ENCODE measurements at regions not wholly inside any gene's neighbourhood (a gene's known extent, or its start where the extent isn't known, plus 50 kb on each side); places are given as distances from the start of the nearest gene placed in this dataset.

DNA sequence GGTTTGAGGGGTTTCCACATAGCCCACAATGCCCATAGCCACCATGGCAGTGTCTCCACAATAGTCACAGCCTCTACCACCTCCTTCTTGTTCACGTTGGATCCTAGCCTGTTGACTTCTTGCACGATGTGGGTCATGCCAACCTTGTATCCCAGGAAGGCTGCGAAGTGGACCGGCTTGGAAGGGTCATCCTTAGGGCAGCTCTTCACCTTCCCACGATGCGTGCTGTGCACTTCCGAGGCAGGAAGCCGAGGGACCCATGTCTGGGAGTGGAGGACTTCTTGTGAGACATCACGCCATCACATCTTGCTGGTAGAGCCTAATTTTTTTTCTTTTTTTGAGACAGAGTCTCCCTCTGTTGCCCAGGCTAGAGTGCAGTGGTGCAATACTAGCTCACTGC, 144.6 kb upstream of the ASB18 start:
- RAD21 ChIA-PET (ENCODE audit: unreplicated experiment): no interaction called here

DNA sequence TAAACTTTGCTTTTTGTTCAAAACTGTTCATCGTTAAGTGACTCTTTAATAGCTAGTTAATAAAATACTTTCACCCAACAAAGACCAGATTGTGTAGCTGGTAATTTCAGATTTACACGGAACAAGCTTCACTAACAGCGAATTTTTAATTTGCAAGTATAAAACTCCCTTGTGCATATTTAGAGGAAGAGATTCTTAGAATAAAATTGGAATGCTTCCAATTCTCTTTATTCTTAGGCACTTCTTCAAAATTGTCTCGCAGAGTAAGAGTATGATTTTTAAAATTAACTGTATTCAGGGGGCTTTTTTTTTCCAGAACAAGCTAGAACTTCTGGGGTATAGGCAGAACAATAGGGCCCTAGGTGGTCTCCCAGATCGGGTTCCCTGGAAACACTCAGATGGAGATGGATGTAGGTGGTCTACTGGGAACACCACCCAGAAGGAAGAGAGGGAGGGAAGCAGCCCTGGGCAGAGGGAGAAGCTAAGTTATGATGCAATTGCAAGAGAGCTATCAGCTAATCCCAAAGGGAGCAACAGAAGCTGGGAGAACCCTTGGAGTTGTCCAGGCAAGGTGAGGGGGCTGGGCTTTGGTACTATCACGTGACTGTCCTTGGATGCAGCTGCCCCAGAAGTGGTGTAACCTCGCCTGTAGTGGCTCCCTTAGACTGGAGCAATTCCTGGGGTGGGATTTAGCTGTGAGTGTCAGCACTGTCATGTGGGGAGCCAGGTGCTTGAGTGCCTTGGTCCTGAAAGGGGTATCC, 151.7 kb upstream of the ASB18 start:
- 16% methylated on average over 7 of the region's 7 CpGs for WGBS (ENCODE audit: insufficient coverage, insufficient replicate concordance, low lambda C conversion rate, missing lambda C conversion rate)
- ATAC-seq (no peak), FAIRE-seq (no peak), DNase-seq (ENCODE audit: low read depth, low spot score) (no peak)
- ChIA-PET RAD21 (ENCODE audit: unreplicated experiment) (no interaction called here), POLR2A (no interaction called here), CTCF (no interaction called here), SMC1A (ENCODE audit: uncharacterized antibody, unreplicated experiment) (no interaction called here)
- TF ChIP-seq CBX5 (IDR thresholded peaks at IDR 0.05; ENCODE audit: low read depth) (no peak), ZNF622 (IDR thresholded peaks at IDR 0.05) (no peak), GATAD2B (conservative IDR thresholded peaks at IDR 0.05; ENCODE audit: low read depth) (no peak), ZNF592 (IDR thresholded peaks at IDR 0.05) (no peak), BRCA1 (IDR thresholded peaks at IDR 0.05; ENCODE audit: low read depth, low read length) (no peak), CHD1 (IDR thresholded peaks at IDR 0.05; ENCODE audit: low read depth, low read length) (no peak), YY1 (IDR thresholded peaks at IDR 0.05; ENCODE audit: low read depth, low read length) (no peak), MEF2B (IDR thresholded peaks at IDR 0.05; ENCODE audit: partially characterized antibody, poor library complexity, severe bottlenecking) (no peak)
- Histone ChIP-seq H3K27me3 (replicated peaks in 1 of 2; ENCODE audit: control insufficient read depth in 2 of 2, insufficient read depth in 2 of 2, low read length in 1 of 2) (no peaks in the 10 kb centered on the region; a peak in 1 of 4 replicates), H3K79me2 (ENCODE audit: control insufficient read depth, insufficient read depth, low read length) (no peaks in the 10 kb centered on the region), H3K36me3 (ENCODE audit: control insufficient read depth in 2 of 2, insufficient read depth in 2 of 2, low read length in 1 of 2) (no peaks in the 10 kb centered on the region), H3K9ac (ENCODE audit: control insufficient read depth, insufficient read depth, low read length) (no peak overlapping the region), H3K4me3 (no peak overlapping the region), H2AFZ (ENCODE audit: control insufficient read depth, low read depth, low read length) (no peak overlapping the region), H4K20me1 (ENCODE audit: control insufficient read depth, insufficient read depth) (no peaks in the 10 kb centered on the region), H3K9me3 (replicated peaks; ENCODE audit: control insufficient read depth, insufficient read depth, low read length) (no peaks in the 10 kb centered on the region), H3K4me1 (ENCODE audit: control insufficient read depth, insufficient read depth, low read length) (no peaks in the 10 kb centered on the region), H3K4me2 (ENCODE audit: control insufficient read depth, insufficient read depth) (no peak overlapping the region), H3K27ac (ENCODE audit: control insufficient read depth, insufficient read depth) (no peak overlapping the region)
- intact Hi-C loops (cut with micrococcal nuclease; ENCODE audit: unreplicated experiment) (no loop called here), in situ Hi-C loops (cut with MboI) (no loop called here)
- no TSS peak for BruUV-seq (replicated peaks)

More for the DNA sequence above, 144.6 kb upstream of the ASB18 start:
- WGBS (ENCODE audit: insufficient coverage, insufficient replicate concordance, low lambda C conversion rate, missing lambda C conversion rate): 36% methylated on average over 9 of the region's 9 CpGs
- Histone ChIP-seq H4K20me1 (ENCODE audit: control insufficient read depth, insufficient read depth) (no peaks in the 10 kb centered on the region), H3K27me3 (replicated peaks in 1 of 2; ENCODE audit: control insufficient read depth in 2 of 2, insufficient read depth in 2 of 2, low read length in 1 of 2) (peaks cover 0 to 2% of the 10 kb centered on the region in 2 experiments; a peak in 1 of 4 replicates), H3K27ac (ENCODE audit: control insufficient read depth, insufficient read depth) (no peak overlapping the region), H3K79me2 (ENCODE audit: control insufficient read depth, insufficient read depth, low read length) (no peaks in the 10 kb centered on the region), H2AFZ (ENCODE audit: control insufficient read depth, low read depth, low read length) (no peak overlapping the region), H3K9ac (ENCODE audit: control insufficient read depth, insufficient read depth, low read length) (no peak overlapping the region), H3K4me3 (no peak overlapping the region), H3K36me3 (ENCODE audit: control insufficient read depth in 2 of 2, insufficient read depth in 2 of 2, low read length in 1 of 2) (no peaks in the 10 kb centered on the region), H3K4me2 (ENCODE audit: control insufficient read depth, insufficient read depth) (no peak overlapping the region), H3K9me3 (replicated peaks; ENCODE audit: control insufficient read depth, insufficient read depth, low read length) (no peaks in the 10 kb centered on the region), H3K4me1 (ENCODE audit: control insufficient read depth, insufficient read depth, low read length) (no peaks in the 10 kb centered on the region)
- ChIA-PET POLR2A (no interaction called here), SMC1A (ENCODE audit: uncharacterized antibody, unreplicated experiment) (no interaction called here), CTCF (no interaction called here)
- BruUV-seq (replicated peaks): no TSS peak
- intact Hi-C loops (cut with micrococcal nuclease; ENCODE audit: unreplicated experiment) (no loop called here), in situ Hi-C loops (cut with MboI) (no loop called here)
- no peak for DNase-seq (ENCODE audit: low read depth, low spot score)
- ATAC-seq: no peak
- TF ChIP-seq LARP7 (IDR thresholded peaks at IDR 0.05) (no peak), MEF2A (IDR thresholded peaks at IDR 0.05; ENCODE audit: insufficient read depth, low read depth, low read length) (no peak)
- no peak for FAIRE-seq
